ENCODE measurements at regions not wholly inside any gene's neighbourhood (a gene's known extent, or its start where the extent isn't known, plus 50 kb on each side); places are given as distances from the start of the nearest gene placed in this dataset.

GRCh38 chr14:64654246-64654900 is 49.9 kb upstream of the PLEKHG3 start:
- no peak for TF ChIP-seq POLR2A (IDR thresholded peaks at IDR 0.05)
- TF ChIP-seq CTCF (IDR thresholded peaks at IDR 0.05): no peak

All from tibial nerve (tissue), 3 donors.